ENCODE measurements at regions not wholly inside any gene's neighbourhood (a gene's known extent, or its start where the extent isn't known, plus 50 kb on each side); places are given as distances from the start of the nearest gene placed in this dataset.
A peak's percentile ranks its signal among the peaks of the same experiment; 100 is the strongest.

- peaks cover 0 to 7% (median 0%) of the 10 kb centered on the region in 11 donors for H3K9me3 ChIP-seq
- H3K36me3 ChIP-seq: no peaks in the 10 kb centered on the region
- H3K27me3 ChIP-seq: no peaks in the 10 kb centered on the region
- no peak overlapping the region for H3K4me3 ChIP-seq
- H3K27ac ChIP-seq: no peak overlapping the region
- ATAC-seq (no peak), DNase-seq (no peak)
- WGBS, 2 donors: 87 to 88% methylated on average over 4 of the region's 4 CpGs
- intact Hi-C loops (cut with DNase I): loop anchor here in 1 of 10 donors (10.0 kb wide), 1 partner anchor 59 kb away; no protein-coding TSS in a partner anchor
- no peaks in the 10 kb centered on the region for H3K4me1 ChIP-seq
- no peak for TF ChIP-seq CTCF (IDR thresholded peaks at IDR 0.05)
Measured at GRCh38 chr5:67453111-67453905, 256.7 kb upstream of the CD180 start.

- no peak for TF ChIP-seq CTCF (IDR thresholded peaks at IDR 0.05)
- Histone ChIP-seq H3K9me3 (peaks cover 0 to 7% (median 0%) of the 10 kb centered on the region in 11 donors), H3K4me1 (no peaks in the 10 kb centered on the region), H3K4me3 (no peak overlapping the region), H3K36me3 (no peaks in the 10 kb centered on the region), H3K27ac (no peak overlapping the region), H3K27me3 (no peaks in the 10 kb centered on the region)
- intact Hi-C loops (cut with DNase I): loop anchor here in 1 of 10 donors (10.0 kb wide), 1 partner anchor 57 kb away; no protein-coding TSS in a partner anchor
- 86 to 90% methylated on average over 3 of the region's 3 CpGs for WGBS, 2 donors
- ATAC-seq: no peak
- no peak for DNase-seq
Measured at GRCh38 chr5:67451640-67452279, 255.2 kb upstream of the CD180 start.

- ATAC-seq (no peak), DNase-seq (no peak)
- intact Hi-C loops (cut with DNase I): no loop called here
- Histone ChIP-seq H3K4me3 (no peak overlapping the region), H3K9me3 (peaks cover 0 to 22% (median 0%) of the 10 kb centered on the region in 11 donors), H3K36me3 (no peaks in the 10 kb centered on the region), H3K4me1 (no peaks in the 10 kb centered on the region), H3K27me3 (no peaks in the 10 kb centered on the region), H3K27ac (no peak overlapping the region)
- no peak for TF ChIP-seq CTCF (IDR thresholded peaks at IDR 0.05)
Measured at GRCh38 chr5:67447732-67448131, 251.1 kb upstream of the CD180 start.

- ATAC-seq (peak in 1 of 8 donors; percentile 29), DNase-seq (no peak)
- Histone ChIP-seq H3K36me3 (no peaks in the 10 kb centered on the region), H3K27me3 (no peaks in the 10 kb centered on the region), H3K27ac (no peak overlapping the region), H3K4me3 (no peak overlapping the region), H3K9me3 (no peaks in the 10 kb centered on the region), H3K4me1 (peaks cover 0 to 8% (median 0%) of the 10 kb centered on the region in 9 donors)
- TF ChIP-seq CTCF (IDR thresholded peaks at IDR 0.05): no peak
- intact Hi-C loops (cut with DNase I): no loop called here
- WGBS, 2 donors: 50 to 54% methylated on average over 6 of the region's 6 CpGs
Measured at GRCh38 chr5:67437905-67438845, 241.6 kb upstream of the CD180 start.

All from heart right ventricle (tissue), 16 donors.